Duodenal mucosa (tissue), 2 donors: ENCODE measurements at regions not wholly inside any gene's neighbourhood (a gene's known extent, or its start where the extent isn't known, plus 50 kb on each side); places are given as distances from the start of the nearest gene placed in this dataset.
A peak's percentile ranks its signal among the peaks of the same experiment; 100 is the strongest.

Experiments used
- H3K27ac ChIP-seq: one replicate; pipeline ENCODE4 v1.7.0; 2013; ENCODE audit warnings: low read depth, low read length
- H3K27me3 ChIP-seq, 2 donors: one replicate each; pipeline ENCODE4 v1.7.0; 2013; ENCODE audit warnings: low read length in 2 of 2, control low read depth in 1 of 2; ENCODE audit not compliant: insufficient read depth in 2 of 2, control insufficient read depth in 1 of 2
- H3K36me3 ChIP-seq, 2 donors: one replicate each; pipeline ENCODE4 v1.7.0; 2013; ENCODE audit warnings: low read length in 2 of 2, control low read depth in 1 of 2; ENCODE audit not compliant: insufficient read depth in 2 of 2, control insufficient read depth in 1 of 2
- H3K4me1 ChIP-seq, 2 donors: one replicate each; pipeline ENCODE4 v1.7.0; 2013; ENCODE audit warnings: low read length in 2 of 2, control low read depth in 1 of 2; ENCODE audit not compliant: insufficient read depth in 2 of 2, control insufficient read depth in 1 of 2
- H3K4me3 ChIP-seq, 2 donors: one replicate each; pipeline ENCODE4 v1.7.0; 2013; ENCODE audit warnings: low read length in 2 of 2, low read depth in 1 of 2
- H3K9ac ChIP-seq, 2 donors: one replicate each; pipeline ENCODE4 v1.7.0; 2013; ENCODE audit warnings: low read length in 2 of 2, low read depth in 1 of 2
- H3K9me3 ChIP-seq, 2 donors: one replicate each; pipeline ENCODE4 v1.7.0; 2013; ENCODE audit warnings: low read length in 2 of 2, control low read depth in 1 of 2; ENCODE audit not compliant: control insufficient read depth in 1 of 2

DNA sequence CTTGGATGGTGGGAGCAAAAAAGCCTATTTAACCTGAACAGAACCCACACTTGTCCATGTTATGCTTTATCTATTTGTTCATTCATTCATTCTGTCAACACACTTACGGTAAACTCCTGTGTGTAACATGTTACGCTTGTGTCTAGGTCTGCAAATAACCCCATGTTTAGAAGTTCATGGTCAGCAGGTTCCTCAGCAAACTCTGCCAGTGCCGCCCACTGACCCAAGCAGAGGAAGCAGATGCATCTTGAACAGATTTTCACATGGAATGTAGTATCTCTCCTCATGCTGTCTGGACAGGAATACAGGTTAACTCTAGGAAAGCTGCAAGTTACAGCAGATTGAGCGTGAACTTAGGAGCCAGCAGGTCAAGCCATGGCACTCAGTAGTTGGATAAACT, 213.7 kb upstream of the COPS8 start:
- Histone ChIP-seq H3K9ac (no peak overlapping the region), H3K9me3 (no peaks in the 10 kb centered on the region), H3K27me3 (no peaks in the 10 kb centered on the region), H3K4me3 (no peak overlapping the region), H3K4me1 (peaks cover 0 to 3% of the 10 kb centered on the region in 2 donors), H3K27ac (peak overlapping the region; percentile 13), H3K36me3 (no peaks in the 10 kb centered on the region)

DNA sequence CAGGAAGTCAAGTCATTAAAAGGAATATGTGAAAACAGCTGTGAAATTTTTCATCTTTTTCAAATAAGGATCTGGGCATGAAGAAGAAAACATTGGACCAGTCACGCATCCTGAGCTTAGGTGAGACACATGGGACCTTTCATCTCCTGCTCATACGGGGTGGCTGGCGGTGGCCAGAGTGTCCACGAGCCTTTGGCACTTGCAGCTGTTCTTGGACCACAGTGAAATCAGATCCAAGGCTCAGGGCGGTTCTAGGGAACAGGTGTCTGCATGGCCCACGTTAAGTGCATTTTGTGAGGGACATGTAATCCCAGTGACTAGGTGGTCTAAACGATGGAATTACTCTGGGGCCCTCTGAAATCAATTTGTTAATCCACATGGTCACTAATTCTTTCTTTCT, 212.7 kb upstream of the COPS8 start:
- H3K36me3 ChIP-seq = no peaks in the 10 kb centered on the region
- H3K4me1 ChIP-seq = peaks cover 0 to 3% of the 10 kb centered on the region in 2 donors
- no peak overlapping the region for H3K9ac ChIP-seq
- H3K4me3 ChIP-seq = no peak overlapping the region
- H3K27ac ChIP-seq = no peak overlapping the region
- H3K27me3 ChIP-seq = no peaks in the 10 kb centered on the region
- no peaks in the 10 kb centered on the region for H3K9me3 ChIP-seq

DNA sequence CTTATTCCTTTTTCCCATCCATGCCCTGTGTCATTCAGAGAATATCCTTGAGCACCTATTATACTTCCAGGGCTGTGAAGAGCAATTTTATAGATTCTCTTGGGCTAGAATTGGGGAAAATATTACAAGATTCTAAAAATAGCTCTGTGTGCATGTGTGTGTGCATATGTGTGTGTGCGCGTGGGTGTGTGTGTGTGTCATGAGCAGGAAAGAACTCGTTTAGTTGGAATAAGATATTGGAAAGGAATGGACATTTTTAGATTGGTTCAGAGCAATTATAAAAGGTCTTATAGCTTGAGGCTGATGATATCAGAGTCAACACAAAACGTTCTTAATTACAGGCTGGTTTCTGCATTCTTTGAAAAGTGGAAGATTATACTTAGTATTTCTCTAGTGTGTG, 212.1 kb upstream of the COPS8 start:
- Histone ChIP-seq H3K4me3 (no peak overlapping the region), H3K27me3 (no peaks in the 10 kb centered on the region), H3K9ac (no peak overlapping the region), H3K9me3 (no peaks in the 10 kb centered on the region), H3K27ac (no peak overlapping the region), H3K4me1 (peaks cover 0 to 3% of the 10 kb centered on the region in 2 donors), H3K36me3 (no peaks in the 10 kb centered on the region)

DNA sequence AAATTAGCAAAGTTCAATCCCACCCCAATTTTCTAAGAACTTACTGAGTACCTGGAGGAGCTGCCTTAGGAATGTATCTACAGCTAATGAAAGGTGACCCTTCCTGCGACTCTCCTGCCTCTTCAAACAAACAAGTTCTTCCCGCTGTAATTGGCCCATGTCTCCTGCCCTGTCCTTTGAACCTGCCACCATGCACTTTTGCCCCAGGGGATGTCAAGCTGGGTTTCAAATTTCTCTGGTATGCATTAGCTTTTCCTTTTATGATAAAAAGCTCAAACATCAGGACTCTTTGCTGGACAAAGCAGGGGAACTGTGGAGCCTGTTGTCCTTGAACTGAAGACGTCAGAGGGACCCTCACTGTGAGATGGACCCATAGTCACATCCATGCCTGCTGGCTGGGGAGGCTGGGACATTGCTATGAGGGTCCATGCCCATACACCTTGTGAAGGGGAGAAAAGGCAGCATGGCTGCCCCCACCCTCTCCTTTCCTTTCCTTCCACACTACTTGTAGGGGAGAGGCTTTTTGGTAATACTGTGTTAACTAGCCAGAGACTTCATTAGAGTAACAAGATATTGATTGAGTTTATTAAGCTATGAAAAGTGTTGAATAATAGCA, 210.7 kb upstream of the COPS8 start:
- Histone ChIP-seq H3K27ac (no peak overlapping the region), H3K27me3 (no peaks in the 10 kb centered on the region), H3K9ac (no peak overlapping the region), H3K9me3 (no peaks in the 10 kb centered on the region), H3K36me3 (no peaks in the 10 kb centered on the region), H3K4me1 (peaks cover 0 to 3% of the 10 kb centered on the region in 2 donors), H3K4me3 (no peak overlapping the region)

DNA sequence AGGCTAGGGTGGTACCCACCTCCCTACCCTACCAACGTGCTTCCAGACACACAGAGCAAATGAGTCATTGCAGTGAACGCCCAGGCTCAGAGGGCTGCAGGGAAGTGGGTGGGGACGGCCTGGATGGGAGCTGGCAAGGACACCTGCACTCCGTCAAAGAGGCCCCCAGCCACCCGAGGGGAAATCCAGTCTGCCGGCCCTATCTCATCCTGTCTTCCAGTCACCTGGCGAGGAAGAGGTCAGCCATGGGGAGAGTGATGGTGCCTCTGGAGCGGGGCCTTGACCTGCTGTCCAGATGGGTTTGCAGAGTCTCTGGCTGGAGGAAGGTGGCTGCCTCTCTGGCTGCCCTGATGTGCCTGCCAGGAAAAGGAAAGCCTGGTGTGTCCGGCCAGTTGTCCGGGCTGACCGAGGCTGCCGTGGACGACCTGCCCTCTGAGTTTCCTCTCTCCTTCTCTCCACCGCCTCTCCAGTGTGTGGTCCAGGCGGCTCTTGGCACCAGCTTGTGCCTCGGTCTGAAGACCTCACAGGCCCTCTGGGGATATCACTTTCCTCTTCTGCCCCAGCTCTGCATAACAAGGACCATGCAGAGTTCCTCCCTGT, 209.7 kb upstream of the COPS8 start:
- Histone ChIP-seq H3K36me3 (no peaks in the 10 kb centered on the region), H3K27ac (no peak overlapping the region), H3K4me3 (no peak overlapping the region), H3K9ac (no peak overlapping the region), H3K27me3 (no peaks in the 10 kb centered on the region), H3K4me1 (peaks cover 0 to 3% of the 10 kb centered on the region in 2 donors), H3K9me3 (no peaks in the 10 kb centered on the region)

DNA sequence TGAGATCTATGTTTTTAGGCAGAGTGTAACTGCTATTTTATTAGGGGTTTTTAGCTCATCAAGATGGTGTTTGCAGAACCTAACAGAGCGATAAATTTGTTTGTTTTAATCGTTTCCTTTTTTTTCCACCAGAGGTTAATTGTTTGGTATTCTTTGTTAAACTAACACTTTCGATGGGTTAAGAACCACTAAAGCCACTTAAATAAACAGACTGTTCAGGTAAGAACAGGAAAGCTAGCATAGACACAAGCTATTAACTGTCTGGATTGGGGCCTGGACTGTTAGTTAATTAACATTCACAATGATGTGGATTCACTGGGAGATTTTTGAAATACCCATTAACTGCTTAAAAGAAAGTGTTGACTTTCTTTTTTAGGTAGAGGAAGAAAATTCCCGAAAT, 209.0 kb upstream of the COPS8 start:
- H3K36me3 ChIP-seq = no peaks in the 10 kb centered on the region
- H3K4me3 ChIP-seq = no peak overlapping the region
- peaks cover 0 to 3% of the 10 kb centered on the region in 2 donors for H3K4me1 ChIP-seq
- H3K27me3 ChIP-seq = no peaks in the 10 kb centered on the region
- H3K9ac ChIP-seq = no peak overlapping the region
- H3K27ac ChIP-seq = no peak overlapping the region
- H3K9me3 ChIP-seq = no peaks in the 10 kb centered on the region

DNA sequence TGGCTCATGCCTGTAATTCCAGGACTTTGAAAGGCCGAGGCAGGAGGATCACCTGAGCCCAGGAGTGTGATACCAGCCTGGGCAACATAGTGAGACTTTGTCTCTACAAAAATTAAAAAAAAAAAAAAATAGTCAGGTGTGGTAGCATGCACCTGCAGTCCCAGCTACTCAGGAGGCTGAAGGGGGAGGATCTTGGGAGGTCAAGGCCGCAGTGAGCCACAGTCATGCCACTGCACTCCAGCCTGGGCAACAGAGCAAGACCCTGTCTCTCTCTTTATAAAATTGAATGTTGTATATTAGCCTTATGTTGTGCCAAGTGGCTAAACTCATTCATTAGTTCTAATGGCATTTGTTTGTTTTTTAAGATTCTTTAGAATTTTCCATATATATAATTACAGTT, 207.7 kb upstream of the COPS8 start:
- Histone ChIP-seq H3K9me3 (no peaks in the 10 kb centered on the region), H3K27ac (no peak overlapping the region), H3K4me3 (no peak overlapping the region), H3K9ac (no peak overlapping the region), H3K4me1 (no peaks in the 10 kb centered on the region), H3K36me3 (no peaks in the 10 kb centered on the region), H3K27me3 (no peaks in the 10 kb centered on the region)

DNA sequence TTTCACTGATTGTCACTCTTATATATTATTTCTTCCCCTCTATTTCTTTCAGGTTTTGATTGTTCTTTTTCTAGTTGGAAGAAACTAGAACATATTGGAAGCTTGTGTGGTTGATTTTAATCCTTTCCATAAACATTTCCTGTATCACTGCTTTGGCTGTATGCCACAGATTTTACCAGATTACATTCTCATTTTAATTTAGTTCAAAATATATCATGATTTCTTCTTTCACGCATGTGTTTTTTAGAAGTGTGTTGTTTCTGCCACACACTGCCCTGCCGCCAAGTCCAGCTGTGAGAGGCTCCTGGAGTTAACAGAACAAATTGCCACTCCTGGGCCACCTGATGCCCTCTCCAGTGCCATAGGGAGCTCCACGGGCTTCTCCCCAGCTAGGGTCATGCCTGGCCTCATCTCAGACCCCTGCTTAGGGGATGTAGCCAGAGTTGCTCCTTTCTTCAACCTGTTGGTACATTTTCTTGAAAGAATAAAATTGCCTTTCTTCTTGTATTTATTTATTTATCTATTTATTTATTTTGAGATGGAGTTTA, 206.2 kb upstream of the COPS8 start:
- Histone ChIP-seq H3K36me3 (no peaks in the 10 kb centered on the region), H3K9ac (no peak overlapping the region), H3K27ac (no peak overlapping the region), H3K4me1 (no peaks in the 10 kb centered on the region), H3K4me3 (no peak overlapping the region), H3K27me3 (no peaks in the 10 kb centered on the region), H3K9me3 (no peaks in the 10 kb centered on the region)

DNA sequence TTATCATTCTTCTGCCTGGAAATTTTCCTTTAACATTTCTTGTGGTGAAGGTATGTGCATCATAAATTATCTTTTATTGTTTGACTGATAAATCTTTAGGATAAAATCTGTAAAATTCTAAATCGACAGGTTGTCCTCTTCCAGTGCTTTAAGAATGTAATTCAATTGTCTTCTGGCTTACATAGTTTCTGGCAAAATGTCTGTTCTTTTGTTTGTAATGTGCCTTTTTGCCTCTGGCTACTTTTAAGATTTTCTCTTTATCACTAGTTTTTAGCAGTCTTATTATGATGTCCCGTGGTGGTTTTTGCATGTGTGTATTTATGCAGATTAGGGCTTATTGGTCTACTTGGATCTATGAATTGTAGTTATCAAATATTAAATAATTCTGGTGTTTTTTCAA, 203.6 kb upstream of the COPS8 start:
- Histone ChIP-seq H3K27ac (no peak overlapping the region), H3K36me3 (no peaks in the 10 kb centered on the region), H3K9ac (no peak overlapping the region), H3K4me1 (peaks cover 3 to 7% of the 10 kb centered on the region in 2 donors), H3K4me3 (no peak overlapping the region), H3K27me3 (no peaks in the 10 kb centered on the region), H3K9me3 (no peaks in the 10 kb centered on the region)

DNA sequence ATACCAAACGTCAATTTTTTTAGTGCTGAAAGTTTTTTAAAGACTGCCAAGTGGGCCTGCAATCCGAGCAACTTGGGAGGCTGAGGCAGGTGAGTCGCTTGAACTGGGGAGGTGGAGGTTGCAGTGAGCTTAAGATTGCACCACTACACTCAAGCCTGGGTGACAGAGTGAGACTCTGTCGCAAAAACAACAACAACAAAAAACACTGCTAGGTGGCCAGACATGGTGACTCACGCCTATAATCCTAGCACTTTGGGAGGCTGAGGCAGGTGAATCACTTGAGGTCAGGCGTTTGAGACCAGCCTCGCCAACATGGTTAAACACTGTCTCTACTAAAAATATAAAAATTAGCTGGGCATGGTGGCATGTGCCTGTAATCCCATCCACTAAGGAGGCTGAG, 202.8 kb upstream of the COPS8 start:
- no peaks in the 10 kb centered on the region for H3K27me3 ChIP-seq
- H3K4me3 ChIP-seq = no peak overlapping the region
- no peak overlapping the region for H3K9ac ChIP-seq
- peaks cover 8 to 11% of the 10 kb centered on the region in 2 donors for H3K4me1 ChIP-seq
- no peak overlapping the region for H3K27ac ChIP-seq
- no peaks in the 10 kb centered on the region for H3K9me3 ChIP-seq
- no peaks in the 10 kb centered on the region for H3K36me3 ChIP-seq
